BLaER1 treated with 17β-estradiol and CSF1 and Interleukin-3, amounts not matched to agents 10 nM and 100 nM (cell line): ENCODE measurements at regions not wholly inside any gene's neighbourhood (a gene's known extent, or its start where the extent isn't known, plus 50 kb on each side); places are given as distances from the start of the nearest gene placed in this dataset.
A peak's percentile ranks its signal among the peaks of the same experiment; 100 is the strongest.

Source experiments
- H3K27ac ChIP-seq, 11 experiments: shearing (Covaris generic); formaldehyde crosslinking; 2 replicates each; pipeline ENCODE4 v1.8.1; 2022
- H3K27me3 ChIP-seq, 11 experiments: shearing (Covaris generic); formaldehyde crosslinking; 2 replicates each; pipeline ENCODE4 v1.8.1; 2022
- H3K36me3 ChIP-seq, 11 experiments: shearing (Covaris generic); formaldehyde crosslinking; 2 replicates each; pipeline ENCODE4 v1.8.1; 2022
- H3K4me1 ChIP-seq, 10 experiments: shearing (Covaris generic); formaldehyde crosslinking; 2 replicates each; pipeline ENCODE4 v1.8.1; 2022
- H3K4me2 ChIP-seq, 11 experiments: shearing (Covaris generic); formaldehyde crosslinking; 2 replicates each; pipeline ENCODE4 v1.8.1; 2022
- H3K4me3 ChIP-seq, 10 experiments: shearing (Covaris generic); formaldehyde crosslinking; 2 replicates each; pipeline ENCODE4 v1.8.1; 2022
- H3K9ac ChIP-seq, 11 experiments: shearing (Covaris generic); formaldehyde crosslinking; 2 replicates each; pipeline ENCODE4 v1.8.1; 2022
- H3K9me3 ChIP-seq, 11 experiments: shearing (Covaris generic); formaldehyde crosslinking; replicated peaks in 1 of 11; 2 replicates each; pipeline ENCODE4 v1.8.1; 2022
- H4K20me1 ChIP-seq, 11 experiments: shearing (Covaris generic); formaldehyde crosslinking; 2 replicates each; pipeline ENCODE4 v1.8.1; 2022
- Cebpa-rat ChIP-seq, 11 experiments: shearing (Covaris generic); IDR thresholded peaks; 2 replicates each; pipeline ENCODE4 v1.8.1; 2022

- H3K27ac ChIP-seq = no peak overlapping the region
These were observed 141.5 kb downstream of the OSTF1 start for GRCh38 chr9:75229605-75230332.

GRCh38 chr9:75230469-75230868 lies 142.2 kb downstream of the OSTF1 start:
- H3K9me3 ChIP-seq = peaks cover 17 to 35% (median 25%) of the 10 kb centered on the region in 11 experiments
- no peak overlapping the region for H3K27ac ChIP-seq
- no peak for TF ChIP-seq Cebpa-rat (IDR thresholded peaks at IDR 0.05)
- H3K4me2 ChIP-seq = no peak overlapping the region
- no peaks in the 10 kb centered on the region for H3K27me3 ChIP-seq
- no peak overlapping the region for H3K4me3 ChIP-seq
- no peak overlapping the region for H3K9ac ChIP-seq
- H4K20me1 ChIP-seq = no peaks in the 10 kb centered on the region
- 0 out of 20 replicates have a peak, but pooled peaks cover 0 to 6% (median 0%) of the 10 kb centered on the region in 10 experiments for H3K4me1 ChIP-seq
- peaks cover 0 to 23% (median 0%) of the 10 kb centered on the region in 11 experiments; a peak in 7 of 22 replicates for H3K36me3 ChIP-seq

More at GRCh38 chr9:75229605-75230332, 141.5 kb downstream of the OSTF1 start:
- TF ChIP-seq Cebpa-rat (IDR thresholded peaks at IDR 0.05) = no peak
- H3K4me1 ChIP-seq = 0 out of 20 replicates have a peak, but pooled peaks cover 0 to 6% (median 0%) of the 10 kb centered on the region in 10 experiments
- no peak overlapping the region for H3K9ac ChIP-seq
- H4K20me1 ChIP-seq = no peaks in the 10 kb centered on the region
- no peaks in the 10 kb centered on the region for H3K27me3 ChIP-seq
- no peak overlapping the region for H3K4me2 ChIP-seq
- H3K36me3 ChIP-seq = peaks cover 0 to 16% (median 0%) of the 10 kb centered on the region in 11 experiments; a peak in 6 of 22 replicates
- H3K4me3 ChIP-seq = no peak overlapping the region
- peaks cover 15 to 30% (median 19%) of the 10 kb centered on the region in 11 experiments for H3K9me3 ChIP-seq

- Histone ChIP-seq H3K4me2 (no peak overlapping the region), H3K27me3 (no peaks in the 10 kb centered on the region), H3K9ac (no peak overlapping the region), H3K4me1 (0 out of 20 replicates have a peak, but pooled peaks cover 0 to 5% (median 0%) of the 10 kb centered on the region in 10 experiments), H3K36me3 (peaks cover 0 to 30% (median 0%) of the 10 kb centered on the region in 11 experiments; a peak in 7 of 22 replicates), H3K4me3 (no peak overlapping the region), H3K9me3 (peaks cover 24 to 35% (median 29%) of the 10 kb centered on the region in 11 experiments), H4K20me1 (no peaks in the 10 kb centered on the region), H3K27ac (no peak overlapping the region)
- TF ChIP-seq Cebpa-rat (IDR thresholded peaks at IDR 0.05) = no peak
These were observed 142.9 kb downstream of the OSTF1 start for GRCh38 chr9:75231167-75231566.

- H3K4me1 ChIP-seq = no peaks in the 10 kb centered on the region
These were observed 144.7 kb downstream of the OSTF1 start for GRCh38 chr9:75233011-75233410.

GRCh38 chr9:75235632-75236031 lies 147.3 kb downstream of the OSTF1 start:
- peaks cover 0 to 24% (median 0%) of the 10 kb centered on the region in 11 experiments; a peak in 5 of 22 replicates for H3K36me3 ChIP-seq
- H3K27me3 ChIP-seq = no peaks in the 10 kb centered on the region
- no peaks in the 10 kb centered on the region for H4K20me1 ChIP-seq
- TF ChIP-seq Cebpa-rat (IDR thresholded peaks at IDR 0.05) = 0 out of 22 replicates have a peak, but pooled peaks of 1 of the 11 experiments have one; percentile 29
- peaks cover 27 to 55% (median 35%) of the 10 kb centered on the region in 11 experiments for H3K9me3 ChIP-seq
- no peak overlapping the region for H3K27ac ChIP-seq
- no peak overlapping the region for H3K4me3 ChIP-seq
- no peaks in the 10 kb centered on the region for H3K4me1 ChIP-seq
- H3K4me2 ChIP-seq = no peak overlapping the region
- no peak overlapping the region for H3K9ac ChIP-seq

More at GRCh38 chr9:75233011-75233410, 144.7 kb downstream of the OSTF1 start:
- Histone ChIP-seq H3K9ac (no peak overlapping the region), H3K4me3 (no peak overlapping the region), H3K27me3 (no peaks in the 10 kb centered on the region), H4K20me1 (no peaks in the 10 kb centered on the region), H3K36me3 (peaks cover 0 to 24% (median 0%) of the 10 kb centered on the region in 11 experiments; a peak in 5 of 22 replicates), H3K9me3 (peaks cover 27 to 43% (median 35%) of the 10 kb centered on the region in 11 experiments), H3K4me2 (no peak overlapping the region), H3K27ac (no peak overlapping the region)
- no peak for TF ChIP-seq Cebpa-rat (IDR thresholded peaks at IDR 0.05)

- peaks cover 0 to 10% (median 0%) of the 10 kb centered on the region in 10 experiments; a peak in 5 of 20 replicates for H3K4me1 ChIP-seq
- H3K27ac ChIP-seq = no peak overlapping the region
- peaks cover 0 to 24% (median 0%) of the 10 kb centered on the region in 11 experiments; a peak in 5 of 22 replicates for H3K36me3 ChIP-seq
- no peak overlapping the region for H3K4me2 ChIP-seq
- no peak overlapping the region for H3K4me3 ChIP-seq
- H3K9me3 ChIP-seq = peaks cover 27 to 55% (median 35%) of the 10 kb centered on the region in 11 experiments
- H3K9ac ChIP-seq = no peak overlapping the region
- no peaks in the 10 kb centered on the region for H3K27me3 ChIP-seq
- no peaks in the 10 kb centered on the region for H4K20me1 ChIP-seq
- TF ChIP-seq Cebpa-rat (IDR thresholded peaks at IDR 0.05) = no peak
These were observed 150.1 kb downstream of the OSTF1 start for GRCh38 chr9:75238311-75238976.

GRCh38 chr9:75239176-75239575 lies 150.9 kb downstream of the OSTF1 start:
- Histone ChIP-seq H3K27ac (no peak overlapping the region), H3K4me2 (no peak overlapping the region), H3K9ac (no peak overlapping the region)

GRCh38 chr9:75242426-75242825 lies 154.1 kb downstream of the OSTF1 start:
- H3K4me3 ChIP-seq = no peak overlapping the region
- H3K4me2 ChIP-seq = no peak overlapping the region
- H3K9me3 ChIP-seq = peaks cover 26 to 47% (median 30%) of the 10 kb centered on the region in 11 experiments
- no peaks in the 10 kb centered on the region for H4K20me1 ChIP-seq
- H3K36me3 ChIP-seq = no peaks in the 10 kb centered on the region
- no peak for TF ChIP-seq Cebpa-rat (IDR thresholded peaks at IDR 0.05)
- peaks cover 0 to 10% (median 0%) of the 10 kb centered on the region in 10 experiments; a peak in 5 of 20 replicates for H3K4me1 ChIP-seq
- H3K27me3 ChIP-seq = no peaks in the 10 kb centered on the region
- no peak overlapping the region for H3K27ac ChIP-seq
- H3K9ac ChIP-seq = no peak overlapping the region

More at GRCh38 chr9:75239176-75239575, 150.9 kb downstream of the OSTF1 start:
- TF ChIP-seq Cebpa-rat (IDR thresholded peaks at IDR 0.05) = no peak
- Histone ChIP-seq H3K4me1 (peaks cover 0 to 10% (median 0%) of the 10 kb centered on the region in 10 experiments; a peak in 5 of 20 replicates), H4K20me1 (no peaks in the 10 kb centered on the region), H3K27me3 (no peaks in the 10 kb centered on the region), H3K9me3 (peaks cover 27 to 53% (median 33%) of the 10 kb centered on the region in 11 experiments), H3K36me3 (peaks cover 0 to 19% (median 0%) of the 10 kb centered on the region in 11 experiments; a peak in 4 of 22 replicates), H3K4me3 (no peak overlapping the region)

- no peak overlapping the region for H3K4me2 ChIP-seq
- peaks cover 0 to 14% (median 0%) of the 10 kb centered on the region in 11 experiments; a peak in 3 of 22 replicates for H3K36me3 ChIP-seq
- H3K27ac ChIP-seq = no peak overlapping the region
- no peak overlapping the region for H3K4me3 ChIP-seq
- H3K9me3 ChIP-seq = peaks cover 50 to 70% (median 63%) of the 10 kb centered on the region in 11 experiments
- H3K4me1 ChIP-seq = peaks cover 0 to 10% (median 0%) of the 10 kb centered on the region in 10 experiments; a peak in 5 of 20 replicates
- no peak for TF ChIP-seq Cebpa-rat (IDR thresholded peaks at IDR 0.05)
- no peak overlapping the region for H3K9ac ChIP-seq
- H3K27me3 ChIP-seq = no peaks in the 10 kb centered on the region
- no peaks in the 10 kb centered on the region for H4K20me1 ChIP-seq
These were observed 158.6 kb downstream of the OSTF1 start for GRCh38 chr9:75246949-75247348.
